Vagina (tissue), 2 donors: ENCODE measurements at regions not wholly inside any gene's neighbourhood (a gene's known extent, or its start where the extent isn't known, plus 50 kb on each side); places are given as distances from the start of the nearest gene placed in this dataset.

Source experiments
- DNase-seq, 2 donors: peaks; one replicate each; pipeline ENCODE4 v3.0.0-alpha.2; 2017; ENCODE audit errors: extremely low spot score in 2 of 2
- H3K27ac ChIP-seq: fragments of 200-600 bp; sonication (generic); one replicate; pipeline ENCODE4 v1.5.1; 2019
- H3K27me3 ChIP-seq: fragments of 200-600 bp; sonication (generic); one replicate; pipeline ENCODE4 v1.5.1; 2019
- H3K36me3 ChIP-seq, 2 donors: fragments of 200-600 bp; sonication (generic); one replicate each; pipeline ENCODE4 v1.5.1; 2017 to 2019
- H3K4me1 ChIP-seq: fragments of 200-600 bp; sonication (generic); one replicate; pipeline ENCODE4 v1.5.1; 2019
- H3K4me3 ChIP-seq, 2 donors: fragments of 200-600 bp; sonication (generic); 1 replicate in 1 of 2; 2 replicates in 1 of 2; pipeline ENCODE4 v1.5.1; 2016 to 2019
- H3K9me3 ChIP-seq: fragments of 200-600 bp; sonication (generic); one replicate; pipeline ENCODE4 v1.5.1; 2019
- POLR2A ChIP-seq, 2 donors: fragments of 450-650 bp; IDR thresholded peaks; one replicate each; pipeline ENCODE4 v1.6.1; 2017; ENCODE audit warnings: antibody characterized with exemption in 2 of 2, mild to moderate bottlenecking in 2 of 2, moderate library complexity in 2 of 2
- POLR2AphosphoS5 ChIP-seq, 2 donors: sonication (generic); formaldehyde crosslinking; IDR thresholded peaks; one replicate each; pipeline ENCODE4 v1.9.0; 2017; ENCODE audit warnings: antibody characterized with exemption in 2 of 2, mild to moderate bottlenecking in 2 of 2, low read depth in 1 of 2; ENCODE audit not compliant: insufficient read depth in 1 of 2
- intact Hi-C: fragments of 100-400 bp; cut with DNase I; formaldehyde crosslinking; loops from one replicate; pipeline ENCODE4 v1.15.1; 2023
- TF ChIP-seq, protein P1 (sequence below), 3 experiments: fragments of 450-650 bp in 2 of 3; fragments of 200-600 bp in 1 of 3; sonication (generic) in 1 of 3; IDR thresholded peaks; one replicate each; pipeline ENCODE4 v1.5.1; 2017 to 2019; ENCODE audit warnings: antibody characterized with exemption in 3 of 3, mild to moderate bottlenecking in 2 of 3, moderate library complexity in 2 of 3

DNA sequence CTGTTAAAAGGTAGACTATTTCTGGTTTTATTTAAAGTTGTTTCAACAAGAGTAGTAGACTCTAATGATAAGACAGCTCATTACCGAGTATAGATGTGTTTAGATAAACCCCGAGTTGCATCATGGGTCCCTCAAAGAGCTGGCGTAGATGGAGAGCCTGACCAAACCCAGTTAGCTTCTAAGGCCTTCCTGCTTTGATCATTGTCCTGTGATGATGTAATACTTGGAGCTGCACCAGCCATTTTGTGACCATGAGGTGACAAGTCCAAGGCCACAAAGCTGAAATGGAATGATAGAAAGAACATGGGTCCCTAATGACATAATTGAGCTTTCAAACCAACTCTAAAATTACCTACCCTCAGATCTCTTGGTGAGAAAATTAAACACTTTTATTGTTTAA is 66.6 kb upstream of the TAB3 start:
- no peaks in the 10 kb centered on the region for H3K27me3 ChIP-seq

DNA sequence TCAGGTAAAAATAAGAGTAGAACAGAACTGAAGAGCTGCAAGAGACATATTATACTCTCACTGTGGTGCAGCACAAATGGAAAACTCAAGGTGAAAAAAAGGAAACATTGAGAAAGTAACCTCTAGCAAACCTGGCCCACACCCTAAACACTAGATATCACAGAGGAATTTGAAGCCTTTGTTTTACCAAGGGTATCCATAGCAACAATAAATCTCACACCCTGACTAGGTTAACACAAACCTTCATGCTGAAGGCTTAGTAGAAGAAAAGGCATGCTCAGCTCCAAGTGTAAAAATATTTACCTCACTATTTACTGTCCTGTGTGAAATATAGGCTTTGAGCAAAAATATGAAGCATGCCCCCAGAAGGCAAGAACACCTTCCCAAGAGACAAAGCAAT is 61.9 kb upstream of the TAB3 start:
- intact Hi-C loops = no loop called here
- Histone ChIP-seq H3K9me3 (no peaks in the 10 kb centered on the region), H3K27ac (no peak overlapping the region), H3K4me1 (no peaks in the 10 kb centered on the region), H3K4me3 (no peak overlapping the region), H3K27me3 (no peaks in the 10 kb centered on the region), H3K36me3 (no peaks in the 10 kb centered on the region)
- TF ChIP-seq, protein P1, sequence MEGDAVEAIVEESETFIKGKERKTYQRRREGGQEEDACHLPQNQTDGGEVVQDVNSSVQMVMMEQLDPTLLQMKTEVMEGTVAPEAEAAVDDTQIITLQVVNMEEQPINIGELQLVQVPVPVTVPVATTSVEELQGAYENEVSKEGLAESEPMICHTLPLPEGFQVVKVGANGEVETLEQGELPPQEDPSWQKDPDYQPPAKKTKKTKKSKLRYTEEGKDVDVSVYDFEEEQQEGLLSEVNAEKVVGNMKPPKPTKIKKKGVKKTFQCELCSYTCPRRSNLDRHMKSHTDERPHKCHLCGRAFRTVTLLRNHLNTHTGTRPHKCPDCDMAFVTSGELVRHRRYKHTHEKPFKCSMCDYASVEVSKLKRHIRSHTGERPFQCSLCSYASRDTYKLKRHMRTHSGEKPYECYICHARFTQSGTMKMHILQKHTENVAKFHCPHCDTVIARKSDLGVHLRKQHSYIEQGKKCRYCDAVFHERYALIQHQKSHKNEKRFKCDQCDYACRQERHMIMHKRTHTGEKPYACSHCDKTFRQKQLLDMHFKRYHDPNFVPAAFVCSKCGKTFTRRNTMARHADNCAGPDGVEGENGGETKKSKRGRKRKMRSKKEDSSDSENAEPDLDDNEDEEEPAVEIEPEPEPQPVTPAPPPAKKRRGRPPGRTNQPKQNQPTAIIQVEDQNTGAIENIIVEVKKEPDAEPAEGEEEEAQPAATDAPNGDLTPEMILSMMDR (IDR thresholded peaks at IDR 0.05) = no peak
- TF ChIP-seq POLR2AphosphoS5 (IDR thresholded peaks at IDR 0.05; ENCODE audit: insufficient read depth in 1 of 2, low read depth in 1 of 2) = no peak
- TF ChIP-seq POLR2A (IDR thresholded peaks at IDR 0.05) = no peak
- DNase-seq = no peak

More for the DNA sequence above, 66.6 kb upstream of the TAB3 start:
- Histone ChIP-seq H3K4me1 (no peaks in the 10 kb centered on the region), H3K9me3 (no peaks in the 10 kb centered on the region), H3K27ac (no peak overlapping the region), H3K4me3 (no peak overlapping the region), H3K36me3 (no peaks in the 10 kb centered on the region)
- intact Hi-C loops = no loop called here
- no peak for DNase-seq
- TF ChIP-seq POLR2A (IDR thresholded peaks at IDR 0.05) (no peak), POLR2AphosphoS5 (IDR thresholded peaks at IDR 0.05; ENCODE audit: insufficient read depth in 1 of 2, low read depth in 1 of 2) (no peak)
- TF ChIP-seq, protein P1 (IDR thresholded peaks at IDR 0.05) = no peak

DNA sequence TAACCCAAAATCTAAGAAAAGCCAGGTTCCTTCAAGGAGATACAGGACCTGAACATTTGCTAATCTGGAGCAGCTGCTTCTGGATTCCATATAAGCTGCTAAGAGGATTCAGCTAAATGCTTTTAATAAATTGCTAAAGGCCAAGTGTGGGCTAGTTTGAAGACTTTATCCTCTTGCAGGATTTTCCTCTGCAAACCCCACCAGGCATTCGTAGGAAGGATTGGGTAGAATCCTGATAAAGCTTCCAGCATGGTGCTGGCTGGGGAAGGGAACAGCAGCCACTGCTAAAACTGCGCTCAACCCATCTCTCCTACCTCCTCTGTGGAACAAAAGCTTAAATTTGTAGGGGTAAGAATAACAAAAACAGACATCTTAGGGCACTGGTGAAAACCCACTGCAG is 61.3 kb upstream of the TAB3 start:
- DNase-seq = no peak
- intact Hi-C loops = no loop called here
- H3K27ac ChIP-seq = no peak overlapping the region
- no peaks in the 10 kb centered on the region for H3K36me3 ChIP-seq
- H3K9me3 ChIP-seq = no peaks in the 10 kb centered on the region
- no peaks in the 10 kb centered on the region for H3K4me1 ChIP-seq
- no peaks in the 10 kb centered on the region for H3K27me3 ChIP-seq
- no peak overlapping the region for H3K4me3 ChIP-seq
- TF ChIP-seq POLR2AphosphoS5 (IDR thresholded peaks at IDR 0.05; ENCODE audit: insufficient read depth in 1 of 2, low read depth in 1 of 2) (no peak), POLR2A (IDR thresholded peaks at IDR 0.05) (no peak)
- TF ChIP-seq, protein P1 (IDR thresholded peaks at IDR 0.05) = no peak

DNA sequence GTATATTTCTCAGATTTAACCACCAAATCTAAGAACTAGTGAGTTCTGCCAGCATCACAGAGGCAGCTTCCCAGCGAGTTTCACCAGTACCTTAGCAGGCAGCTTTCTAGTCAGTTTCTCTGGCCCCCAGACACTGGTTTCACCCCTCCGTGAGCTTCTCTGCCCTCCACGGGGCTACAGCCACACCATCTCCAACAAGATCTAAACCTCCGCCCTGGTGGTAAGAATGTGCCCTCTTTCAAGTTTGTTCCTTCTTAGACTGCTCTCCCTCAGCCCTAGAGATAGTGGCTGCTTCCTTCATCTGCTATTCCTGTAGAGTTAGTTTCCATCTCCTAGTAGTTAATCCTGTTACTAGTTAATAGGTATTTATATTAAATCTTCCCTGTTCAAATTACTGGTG is 60.5 kb upstream of the TAB3 start:
- Histone ChIP-seq H3K36me3 (no peaks in the 10 kb centered on the region), H3K9me3 (no peaks in the 10 kb centered on the region), H3K27ac (no peak overlapping the region), H3K4me1 (no peaks in the 10 kb centered on the region), H3K4me3 (no peak overlapping the region), H3K27me3 (no peaks in the 10 kb centered on the region)
- no peak for DNase-seq
- TF ChIP-seq POLR2A (IDR thresholded peaks at IDR 0.05) = no peak
- TF ChIP-seq, protein P1 (IDR thresholded peaks at IDR 0.05) = no peak
- no peak for TF ChIP-seq POLR2AphosphoS5 (IDR thresholded peaks at IDR 0.05; ENCODE audit: insufficient read depth in 1 of 2, low read depth in 1 of 2)
- intact Hi-C loops = no loop called here

DNA sequence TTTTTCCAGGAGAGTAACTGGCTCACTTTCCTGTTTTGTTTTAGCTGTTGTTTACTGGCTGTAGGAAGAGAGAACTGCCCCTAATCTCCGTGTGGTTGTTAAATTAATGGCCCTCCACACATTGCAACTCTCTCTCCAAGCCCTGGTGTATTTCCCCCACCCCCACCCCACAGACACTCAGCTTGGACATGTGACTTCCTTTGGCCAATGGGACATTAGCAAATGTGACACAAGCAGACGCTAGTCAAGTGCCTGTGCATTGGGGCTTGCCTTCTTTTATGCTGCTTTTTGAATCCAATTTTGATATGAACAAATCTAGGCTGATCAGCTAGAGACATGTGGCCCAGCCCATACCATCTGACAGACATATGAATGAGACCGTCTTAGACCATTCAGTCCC is 59.6 kb upstream of the TAB3 start:
- Histone ChIP-seq H3K27me3 (no peaks in the 10 kb centered on the region), H3K36me3 (no peaks in the 10 kb centered on the region), H3K9me3 (no peaks in the 10 kb centered on the region), H3K27ac (no peak overlapping the region), H3K4me1 (no peaks in the 10 kb centered on the region), H3K4me3 (no peak overlapping the region)
- TF ChIP-seq, protein P1 (IDR thresholded peaks at IDR 0.05) = no peak
- no peak for TF ChIP-seq POLR2A (IDR thresholded peaks at IDR 0.05)
- no peak for TF ChIP-seq POLR2AphosphoS5 (IDR thresholded peaks at IDR 0.05; ENCODE audit: insufficient read depth in 1 of 2, low read depth in 1 of 2)
- no peak for DNase-seq
- intact Hi-C loops = no loop called here
